Middle frontal gyrus (tissue), 1 donor: ENCODE measurements at regions not wholly inside any gene's neighbourhood (a gene's known extent, or its start where the extent isn't known, plus 50 kb on each side); places are given as distances from the start of the nearest gene placed in this dataset.

Experiments
- DNase-seq: peaks from one replicate; pipeline ENCODE4 v3.0.0-alpha.2; 2015; ENCODE audit warnings: low spot score; ENCODE audit errors: extremely low spot score

- peak; percentile 11 for DNase-seq
Measured at GRCh38 chr4:14028862-14029261, 401.3 kb upstream of the BOD1L1 start.

- no peak for DNase-seq
Measured at GRCh38 chr4:14035076-14035475, 407.6 kb upstream of the BOD1L1 start.

- DNase-seq, result no peak
Measured at GRCh38 chr4:14043203-14043602, 415.7 kb upstream of the BOD1L1 start.

- no peak for DNase-seq
Measured at GRCh38 chr4:14046642-14047041, 419.1 kb upstream of the BOD1L1 start.

GRCh38 chr4:14047840-14048239 is 420.3 kb upstream of the BOD1L1 start:
- no peak for DNase-seq

GRCh38 chr4:14049946-14050345 is 422.4 kb upstream of the BOD1L1 start:
- DNase-seq, result no peak

- no peak for DNase-seq
Measured at GRCh38 chr4:14053291-14053690, 425.8 kb upstream of the BOD1L1 start.

GRCh38 chr4:14054391-14054790 is 426.9 kb upstream of the BOD1L1 start:
- DNase-seq, result no peak

- no peak for DNase-seq
Measured at GRCh38 chr4:14059006-14059405, 431.5 kb upstream of the BOD1L1 start.

- no peak for DNase-seq
Measured at GRCh38 chr4:14064984-14065383, 437.5 kb upstream of the BOD1L1 start.

- no peak for DNase-seq
Measured at GRCh38 chr4:14065406-14065805, 437.9 kb upstream of the BOD1L1 start.

- DNase-seq, result no peak
Measured at GRCh38 chr4:14066979-14067378, 439.5 kb upstream of the BOD1L1 start.

- no peak for DNase-seq
Measured at GRCh38 chr4:14069886-14070285, 442.4 kb upstream of the BOD1L1 start.

GRCh38 chr4:14070289-14070880 is 442.9 kb upstream of the BOD1L1 start:
- no peak for DNase-seq

GRCh38 chr4:14072506-14072905 is 445.0 kb upstream of the BOD1L1 start:
- DNase-seq, result no peak

GRCh38 chr4:14076776-14077175 is 449.3 kb upstream of the BOD1L1 start:
- no peak for DNase-seq

GRCh38 chr4:14078326-14078725 is 450.8 kb upstream of the BOD1L1 start:
- DNase-seq, result no peak

GRCh38 chr4:14079601-14080000 is 452.1 kb upstream of the BOD1L1 start:
- no peak for DNase-seq

- no peak for DNase-seq
Measured at GRCh38 chr4:14083150-14083549, 455.6 kb upstream of the BOD1L1 start.

- DNase-seq, result no peak
Measured at GRCh38 chr4:14084598-14084997, 457.1 kb upstream of the BOD1L1 start.

- no peak for DNase-seq
Measured at GRCh38 chr4:14087459-14087858, 459.9 kb upstream of the BOD1L1 start.

GRCh38 chr4:14087921-14088320 is 460.4 kb upstream of the BOD1L1 start:
- no peak for DNase-seq

- no peak for DNase-seq
Measured at GRCh38 chr4:14091531-14091930, 464.0 kb upstream of the BOD1L1 start.

GRCh38 chr4:14091966-14092365 is 464.4 kb upstream of the BOD1L1 start:
- no peak for DNase-seq
